Glutamatergic neuron (in vitro differentiated cells): ENCODE measurements at regions not wholly inside any gene's neighbourhood (a gene's known extent, or its start where the extent isn't known, plus 50 kb on each side); places are given as distances from the start of the nearest gene placed in this dataset.

ENCODE experiments used
- DNase-seq: peaks from one replicate; pipeline ENCODE4 v3.0.0; 2022
- H3K27ac Mint-ChIP-seq: one replicate; pipeline ENCODE4 v1.8.0; 2020; ENCODE audit warnings: mild to moderate bottlenecking, mixed read lengths, inconsistent platforms; ENCODE audit not compliant: unreplicated experiment
- H3K27me3 Mint-ChIP-seq: one replicate; pipeline ENCODE4 v1.8.0; 2020; ENCODE audit warnings: mild to moderate bottlenecking, moderate library complexity, mixed read lengths, inconsistent platforms; ENCODE audit not compliant: unreplicated experiment
- H3K36me3 Mint-ChIP-seq: one replicate; pipeline ENCODE4 v1.8.0; 2020; ENCODE audit warnings: mild to moderate bottlenecking, mixed read lengths, inconsistent platforms; ENCODE audit not compliant: unreplicated experiment
- H3K4me1 Mint-ChIP-seq: one replicate; pipeline ENCODE4 v1.8.0; 2020; ENCODE audit warnings: mild to moderate bottlenecking, low read depth, mixed read lengths, inconsistent platforms; ENCODE audit not compliant: unreplicated experiment
- H3K4me3 Mint-ChIP-seq: one replicate; pipeline ENCODE4 v1.8.0; 2020; ENCODE audit warnings: mild to moderate bottlenecking, mixed read lengths, inconsistent platforms; ENCODE audit not compliant: unreplicated experiment
- H3K9me3 Mint-ChIP-seq: one replicate; pipeline ENCODE4 v1.8.0; 2020; ENCODE audit warnings: mild to moderate bottlenecking, moderate library complexity, mixed read lengths, inconsistent platforms; ENCODE audit not compliant: unreplicated experiment
- CTCF ChIP-seq: fragments of 200-600 bp; sonication (generic); IDR thresholded peaks from one replicate; pipeline ENCODE4 v1.5.0; 2021; ENCODE audit not compliant: partially characterized antibody, unreplicated experiment

GRCh38 chr14:59091404-59091803, 97.1 kb upstream of the DAAM1 start:
- Mint-ChIP-seq H3K27ac (no peak overlapping the region), H3K27me3 (no peaks in the 10 kb centered on the region), H3K4me1 (peaks cover 14% of the 10 kb centered on the region), H3K9me3 (no peaks in the 10 kb centered on the region), H3K36me3 (no peaks in the 10 kb centered on the region), H3K4me3 (no peak overlapping the region)
- TF ChIP-seq CTCF = no peak
- DNase-seq = no peak

GRCh38 chr14:59091976-59092375, 96.5 kb upstream of the DAAM1 start:
- no peaks in the 10 kb centered on the region for H3K36me3 Mint-ChIP-seq
- no peak overlapping the region for H3K27ac Mint-ChIP-seq
- H3K4me1 Mint-ChIP-seq = peaks cover 8% of the 10 kb centered on the region
- no peak for DNase-seq
- H3K4me3 Mint-ChIP-seq = no peak overlapping the region
- H3K27me3 Mint-ChIP-seq = no peaks in the 10 kb centered on the region
- TF ChIP-seq CTCF = no peak
- H3K9me3 Mint-ChIP-seq = no peaks in the 10 kb centered on the region

- Mint-ChIP-seq H3K4me3 (no peak overlapping the region), H3K27ac (no peak overlapping the region), H3K36me3 (no peaks in the 10 kb centered on the region), H3K27me3 (no peaks in the 10 kb centered on the region), H3K9me3 (no peaks in the 10 kb centered on the region), H3K4me1 (peaks cover 6% of the 10 kb centered on the region)
- DNase-seq = no peak
- no peak for TF ChIP-seq CTCF
These were observed 94.6 kb upstream of the DAAM1 start for GRCh38 chr14:59093902-59094301.

- Mint-ChIP-seq H3K9me3 (peaks cover 2% of the 10 kb centered on the region), H3K4me3 (no peak overlapping the region), H3K27ac (no peak overlapping the region), H3K36me3 (peaks cover 5% of the 10 kb centered on the region), H3K27me3 (peaks cover 3% of the 10 kb centered on the region), H3K4me1 (peaks cover 6% of the 10 kb centered on the region)
- TF ChIP-seq CTCF = no peak
- DNase-seq = no peak
These were observed 92.2 kb upstream of the DAAM1 start for GRCh38 chr14:59096303-59096702.

- TF ChIP-seq CTCF = no peak
- Mint-ChIP-seq H3K27me3 (peaks cover 3% of the 10 kb centered on the region), H3K36me3 (peaks cover 5% of the 10 kb centered on the region), H3K27ac (no peak overlapping the region), H3K4me3 (no peak overlapping the region), H3K9me3 (peaks cover 2% of the 10 kb centered on the region), H3K4me1 (no peaks in the 10 kb centered on the region)
- DNase-seq = no peak
These were observed 90.8 kb upstream of the DAAM1 start for GRCh38 chr14:59097681-59098080.
